ENCODE measurements at regions not wholly inside any gene's neighbourhood (a gene's known extent, or its start where the extent isn't known, plus 50 kb on each side); places are given as distances from the start of the nearest gene placed in this dataset.

GRCh38 chr5:167657016-167657415 is 634.4 kb upstream of the WWC1 start:
- DNase-seq: no peak

- no peak for DNase-seq
Measured at GRCh38 chr5:167658889-167659288, 632.6 kb upstream of the WWC1 start.

- no peak for DNase-seq
Measured at GRCh38 chr5:167661605-167662004, 629.8 kb upstream of the WWC1 start.

- no peak for DNase-seq
Measured at GRCh38 chr5:167664222-167664804, 627.1 kb upstream of the WWC1 start.

GRCh38 chr5:167665841-167666375 is 625.5 kb upstream of the WWC1 start:
- no peak for DNase-seq

GRCh38 chr5:167671176-167671575 is 620.3 kb upstream of the WWC1 start:
- DNase-seq: no peak

- no peak for DNase-seq
Measured at GRCh38 chr5:167673942-167674341, 617.5 kb upstream of the WWC1 start.

GRCh38 chr5:167678481-167678880 is 613.0 kb upstream of the WWC1 start:
- no peak for DNase-seq

- DNase-seq: no peak
Measured at GRCh38 chr5:167684251-167684650, 607.2 kb upstream of the WWC1 start.

GRCh38 chr5:167688341-167689130 is 602.9 kb upstream of the WWC1 start:
- DNase-seq: no peak

- DNase-seq: no peak
Measured at GRCh38 chr5:167694325-167695147, 596.9 kb upstream of the WWC1 start.

GRCh38 chr5:167696558-167697314 is 594.7 kb upstream of the WWC1 start:
- no peak for DNase-seq

GRCh38 chr5:167699432-167699831 is 592.0 kb upstream of the WWC1 start:
- DNase-seq: no peak

GRCh38 chr5:167701051-167701450 is 590.4 kb upstream of the WWC1 start:
- DNase-seq: no peak

- no peak for DNase-seq
Measured at GRCh38 chr5:167702014-167702413, 589.4 kb upstream of the WWC1 start.

- DNase-seq: no peak
Measured at GRCh38 chr5:167708449-167708848, 583.0 kb upstream of the WWC1 start.

- no peak for DNase-seq
Measured at GRCh38 chr5:167709625-167710024, 581.8 kb upstream of the WWC1 start.

- no peak for DNase-seq
Measured at GRCh38 chr5:167710444-167711073, 580.9 kb upstream of the WWC1 start.

GRCh38 chr5:167712986-167713585 is 578.4 kb upstream of the WWC1 start:
- no peak for DNase-seq

- no peak for DNase-seq
Measured at GRCh38 chr5:167713896-167714295, 577.5 kb upstream of the WWC1 start.

- no peak for DNase-seq
Measured at GRCh38 chr5:167716126-167716775, 575.2 kb upstream of the WWC1 start.

Measured in T-helper 9 cell (primary cell).